Brain microvascular endothelial cell (primary cell): ENCODE measurements at regions not wholly inside any gene's neighbourhood (a gene's known extent, or its start where the extent isn't known, plus 50 kb on each side); places are given as distances from the start of the nearest gene placed in this dataset.

Experiments used
- DNase-seq: peaks from one replicate; pipeline ENCODE4 v3.0.0-alpha.2; 2020
- H3K27ac ChIP-seq: fragments of 250-450 bp; sonication (Bioruptor Pico); 2 replicates; pipeline ENCODE4 v1.5.1; 2020; ENCODE audit warnings: mild to moderate bottlenecking, moderate library complexity
- H3K27me3 ChIP-seq: fragments of 250-450 bp; sonication (Bioruptor Pico); replicated peaks from 2 replicates; pipeline ENCODE4 v1.5.1; 2020; ENCODE audit warnings: mild to moderate bottlenecking
- H3K36me3 ChIP-seq: fragments of 250-450 bp; sonication (Bioruptor Pico); replicated peaks from 2 replicates; pipeline ENCODE4 v1.5.1; 2020; ENCODE audit warnings: mild to moderate bottlenecking
- H3K4me3 ChIP-seq: 2 replicates; pipeline ENCODE4 v1.5.1; 2011; ENCODE audit warnings: low read depth, mild to moderate bottlenecking, control low read depth, low read length, moderate library complexity
- CTCF ChIP-seq: IDR thresholded peaks from 2 replicates; pipeline ENCODE4 v1.5.1; 2011; ENCODE audit warnings: low read depth, mild to moderate bottlenecking, moderate library complexity, low read length, control low read depth, inconsistent platforms; ENCODE audit errors: missing control alignments
- in situ Hi-C: cut with HindIII; loops from 2 replicates; pipeline ENCODE4 v1.10.0; 2017; ENCODE audit warnings: low sequenced_read_pairs, low pct_ligation_motif_present

GRCh38 chr17:73932216-73932749 lies 271.2 kb upstream of the RPL38 start:
- in situ Hi-C loops = no loop called here
- H3K27ac ChIP-seq = no peak overlapping the region
- H3K36me3 ChIP-seq = no peaks in the 10 kb centered on the region
- TF ChIP-seq CTCF = no peak
- DNase-seq = no peak
- no peak overlapping the region for H3K4me3 ChIP-seq
- no peaks in the 10 kb centered on the region for H3K27me3 ChIP-seq

- no peak for DNase-seq
- no peak overlapping the region for H3K27ac ChIP-seq
- H3K4me3 ChIP-seq = no peak overlapping the region
- no peak for TF ChIP-seq CTCF
- in situ Hi-C loops = no loop called here
- no peaks in the 10 kb centered on the region for H3K36me3 ChIP-seq
- no peaks in the 10 kb centered on the region for H3K27me3 ChIP-seq
These were observed 270.2 kb upstream of the RPL38 start for GRCh38 chr17:73933164-73933766.

- no peak for DNase-seq
- Histone ChIP-seq H3K27me3 (no peaks in the 10 kb centered on the region), H3K36me3 (no peaks in the 10 kb centered on the region), H3K27ac (no peak overlapping the region), H3K4me3 (no peak overlapping the region)
- no peak for TF ChIP-seq CTCF
- in situ Hi-C loops = no loop called here
These were observed 269.6 kb upstream of the RPL38 start for GRCh38 chr17:73933871-73934270.

GRCh38 chr17:73934696-73935095 lies 268.8 kb upstream of the RPL38 start:
- in situ Hi-C loops = no loop called here
- Histone ChIP-seq H3K27me3 (no peaks in the 10 kb centered on the region), H3K27ac (no peak overlapping the region), H3K4me3 (no peak overlapping the region), H3K36me3 (no peaks in the 10 kb centered on the region)
- TF ChIP-seq CTCF = no peak
- no peak for DNase-seq

- Histone ChIP-seq H3K4me3 (no peak overlapping the region), H3K27me3 (no peaks in the 10 kb centered on the region), H3K27ac (no peak overlapping the region), H3K36me3 (no peaks in the 10 kb centered on the region)
- TF ChIP-seq CTCF = no peak
- DNase-seq = no peak
- in situ Hi-C loops = no loop called here
These were observed 266.4 kb upstream of the RPL38 start for GRCh38 chr17:73936908-73937627.
